Progenitor cell of endocrine pancreas (in vitro differentiated cells): ENCODE measurements at regions not wholly inside any gene's neighbourhood (a gene's known extent, or its start where the extent isn't known, plus 50 kb on each side); places are given as distances from the start of the nearest gene placed in this dataset.

Experiments
- DNase-seq: peaks from one replicate; pipeline ENCODE4 v3.0.0; 2021; ENCODE audit warnings: low spot score; ENCODE audit not compliant: unreplicated experiment
- H3K27ac Mint-ChIP-seq: 2 replicates; pipeline ENCODE4 v1.8.0; 2021; ENCODE audit warnings: mild to moderate bottlenecking, moderate library complexity, mixed read lengths
- H3K27me3 Mint-ChIP-seq: 2 replicates; pipeline ENCODE4 v1.8.0; 2021; ENCODE audit warnings: mixed read lengths
- H3K36me3 Mint-ChIP-seq: 2 replicates; pipeline ENCODE4 v1.8.0; 2022; ENCODE audit warnings: mixed read lengths; ENCODE audit not compliant: insufficient read depth
- H3K4me1 Mint-ChIP-seq: 2 replicates; pipeline ENCODE4 v1.8.0; 2021; ENCODE audit warnings: low read depth, mixed read lengths
- H3K4me3 Mint-ChIP-seq: 2 replicates; pipeline ENCODE4 v1.8.0; 2021; ENCODE audit warnings: low read depth, mild to moderate bottlenecking, moderate library complexity, mixed read lengths
- H3K9me3 Mint-ChIP-seq: 2 replicates; pipeline ENCODE4 v1.8.0; 2021; ENCODE audit warnings: low read depth, mixed read lengths
- TF ChIP-seq, protein P1 (sequence below): fragments of 200-600 bp; sonication (generic); IDR thresholded peaks from one replicate; pipeline ENCODE4 v1.5.0; 2021; ENCODE audit warnings: antibody characterized with exemption, mild to moderate bottlenecking; ENCODE audit not compliant: unreplicated experiment

- Mint-ChIP-seq H3K27ac (no peak overlapping the region), H3K4me1 (no peaks in the 10 kb centered on the region), H3K4me3 (no peak overlapping the region), H3K36me3 (no peaks in the 10 kb centered on the region), H3K9me3 (peaks cover 8% of the 10 kb centered on the region), H3K27me3 (no peaks in the 10 kb centered on the region)
- no peak for DNase-seq
- TF ChIP-seq, protein P1, sequence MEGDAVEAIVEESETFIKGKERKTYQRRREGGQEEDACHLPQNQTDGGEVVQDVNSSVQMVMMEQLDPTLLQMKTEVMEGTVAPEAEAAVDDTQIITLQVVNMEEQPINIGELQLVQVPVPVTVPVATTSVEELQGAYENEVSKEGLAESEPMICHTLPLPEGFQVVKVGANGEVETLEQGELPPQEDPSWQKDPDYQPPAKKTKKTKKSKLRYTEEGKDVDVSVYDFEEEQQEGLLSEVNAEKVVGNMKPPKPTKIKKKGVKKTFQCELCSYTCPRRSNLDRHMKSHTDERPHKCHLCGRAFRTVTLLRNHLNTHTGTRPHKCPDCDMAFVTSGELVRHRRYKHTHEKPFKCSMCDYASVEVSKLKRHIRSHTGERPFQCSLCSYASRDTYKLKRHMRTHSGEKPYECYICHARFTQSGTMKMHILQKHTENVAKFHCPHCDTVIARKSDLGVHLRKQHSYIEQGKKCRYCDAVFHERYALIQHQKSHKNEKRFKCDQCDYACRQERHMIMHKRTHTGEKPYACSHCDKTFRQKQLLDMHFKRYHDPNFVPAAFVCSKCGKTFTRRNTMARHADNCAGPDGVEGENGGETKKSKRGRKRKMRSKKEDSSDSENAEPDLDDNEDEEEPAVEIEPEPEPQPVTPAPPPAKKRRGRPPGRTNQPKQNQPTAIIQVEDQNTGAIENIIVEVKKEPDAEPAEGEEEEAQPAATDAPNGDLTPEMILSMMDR, result no peak
Measured at GRCh38 chr1:90591355-90591969, 125.6 kb downstream of the BARHL2 start.

DNA sequence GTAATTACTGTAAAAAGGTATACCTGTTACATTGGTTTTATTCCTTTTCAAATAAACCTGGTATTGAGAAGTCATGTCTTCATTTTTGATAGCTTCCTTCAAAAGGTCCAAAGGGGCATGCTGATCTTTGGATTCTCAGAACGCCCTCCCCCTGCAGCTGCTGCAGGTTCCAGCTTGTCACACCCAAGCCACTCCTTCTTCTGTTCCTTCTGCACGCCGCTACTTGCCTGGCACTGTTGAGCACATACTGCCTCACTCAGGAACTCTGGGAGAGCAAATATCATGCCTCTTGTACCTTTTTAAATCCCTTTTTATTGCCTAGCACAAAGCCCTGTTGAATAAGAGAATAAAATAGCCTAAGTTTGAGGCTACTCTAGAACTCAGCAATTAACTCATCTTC is 136.9 kb downstream of the BARHL2 start:
- Mint-ChIP-seq H3K4me3 (no peak overlapping the region), H3K36me3 (no peaks in the 10 kb centered on the region), H3K9me3 (no peaks in the 10 kb centered on the region), H3K27ac (no peak overlapping the region), H3K4me1 (no peaks in the 10 kb centered on the region), H3K27me3 (peaks cover 10% of the 10 kb centered on the region)
- no peak for DNase-seq
- TF ChIP-seq, protein P1, result no peak

GRCh38 chr1:90579212-90579802 is 137.8 kb downstream of the BARHL2 start:
- no peaks in the 10 kb centered on the region for H3K4me1 Mint-ChIP-seq
- H3K36me3 Mint-ChIP-seq, result no peaks in the 10 kb centered on the region
- TF ChIP-seq, protein P1, result peak; percentile 79
- H3K9me3 Mint-ChIP-seq, result no peaks in the 10 kb centered on the region
- no peak for DNase-seq
- no peak overlapping the region for H3K4me3 Mint-ChIP-seq
- H3K27me3 Mint-ChIP-seq, result peaks cover 10% of the 10 kb centered on the region
- H3K27ac Mint-ChIP-seq, result no peak overlapping the region

GRCh38 chr1:90574692-90575370 is 142.3 kb downstream of the BARHL2 start:
- DNase-seq, result no peak
- Mint-ChIP-seq H3K4me1 (no peaks in the 10 kb centered on the region), H3K4me3 (no peak overlapping the region), H3K9me3 (peaks cover 3% of the 10 kb centered on the region), H3K36me3 (no peaks in the 10 kb centered on the region), H3K27ac (no peak overlapping the region), H3K27me3 (peaks cover 3% of the 10 kb centered on the region)
- TF ChIP-seq, protein P1, result no peak

GRCh38 chr1:90573736-90574135 is 143.4 kb downstream of the BARHL2 start:
- no peaks in the 10 kb centered on the region for H3K4me1 Mint-ChIP-seq
- H3K27me3 Mint-ChIP-seq, result no peaks in the 10 kb centered on the region
- H3K27ac Mint-ChIP-seq, result no peak overlapping the region
- no peak overlapping the region for H3K4me3 Mint-ChIP-seq
- no peaks in the 10 kb centered on the region for H3K36me3 Mint-ChIP-seq
- TF ChIP-seq, protein P1, result no peak
- peaks cover 3% of the 10 kb centered on the region for H3K9me3 Mint-ChIP-seq
- DNase-seq, result no peak
